HG02571 (cell line): ENCODE measurements at regions not wholly inside any gene's neighbourhood (a gene's known extent, or its start where the extent isn't known, plus 50 kb on each side); places are given as distances from the start of the nearest gene placed in this dataset.

Experiments used
- ATAC-seq: cut with Tn5 transposase; IDR thresholded peaks from one replicate; pipeline ENCODE4 v1.9.1; 2021; ENCODE audit warnings: mild to moderate bottlenecking, moderate library complexity; ENCODE audit not compliant: unreplicated experiment

- ATAC-seq: no peak
Observed at GRCh38 chr1:184215274-184215925, 163.9 kb downstream of the TSEN15 start.

- no peak for ATAC-seq
Observed at GRCh38 chr1:184218458-184219075, 167.0 kb downstream of the TSEN15 start.

GRCh38 chr1:184219414-184219813, 167.4 kb upstream of the C1orf21 start:
- no peak for ATAC-seq

GRCh38 chr1:184219883-184220282, 166.9 kb upstream of the C1orf21 start:
- no peak for ATAC-seq

DNA sequence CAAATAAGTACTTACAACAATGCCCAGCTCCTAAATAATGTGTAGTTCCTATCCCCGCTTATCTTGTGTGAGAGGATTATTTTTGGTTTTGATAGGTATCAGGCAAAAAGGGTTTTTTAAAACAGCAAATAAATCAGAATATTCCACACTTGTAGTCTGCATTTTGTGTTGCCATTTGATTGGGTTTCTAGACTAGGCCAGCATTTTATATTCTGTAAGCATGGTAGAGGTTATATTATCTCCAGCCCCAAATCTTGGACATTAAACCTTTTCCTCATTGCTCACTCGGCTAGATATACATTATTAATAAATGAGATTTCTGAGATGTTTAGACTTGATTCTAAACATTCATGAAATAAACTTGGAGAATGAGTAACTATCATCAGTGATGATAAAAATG, 165.7 kb upstream of the C1orf21 start:
- ATAC-seq: no peak

GRCh38 chr1:184222652-184223052, 164.2 kb upstream of the C1orf21 start:
- no peak for ATAC-seq

- ATAC-seq: no peak
Observed at GRCh38 chr1:184223216-184223615, 163.6 kb upstream of the C1orf21 start.

GRCh38 chr1:184225283-184226099, 161.3 kb upstream of the C1orf21 start:
- ATAC-seq: no peak

DNA sequence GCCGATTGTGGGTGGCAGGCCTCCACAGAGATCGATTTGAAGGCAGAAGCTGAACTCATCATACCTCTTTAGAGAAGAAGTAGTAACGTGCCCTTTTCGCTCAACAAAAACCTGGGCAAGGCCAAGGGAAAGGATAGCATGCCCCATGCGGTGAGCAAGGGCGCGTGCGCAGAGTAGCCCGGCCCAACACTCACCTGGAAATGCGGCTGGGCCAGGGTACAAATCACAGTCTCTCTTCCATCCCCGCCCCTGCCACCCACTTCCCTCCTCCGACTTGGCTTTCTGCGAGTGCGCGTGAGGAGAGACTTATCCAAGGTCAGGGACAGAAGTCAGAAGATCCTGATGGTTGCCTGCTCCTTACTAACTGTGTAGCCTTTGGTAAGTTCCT, 160.7 kb upstream of the C1orf21 start:
- ATAC-seq: no peak

DNA sequence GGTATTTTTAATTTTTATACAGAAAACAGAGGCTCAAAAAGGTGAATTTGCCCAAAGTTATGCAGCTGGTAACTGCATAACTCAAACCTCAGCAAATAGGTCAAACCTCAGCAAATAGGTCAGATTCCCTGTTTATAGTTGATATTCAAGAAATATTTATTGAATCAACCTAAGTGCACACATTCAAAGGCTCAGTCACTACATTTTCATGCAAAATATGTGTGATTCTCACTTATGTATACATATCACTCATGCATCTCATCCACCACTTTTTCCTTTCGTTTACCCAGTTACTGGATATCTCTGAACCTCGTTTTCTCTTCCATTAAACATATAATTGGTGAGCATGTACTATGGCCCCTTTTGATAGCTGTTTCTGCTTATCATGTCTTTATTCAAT, 158.3 kb upstream of the C1orf21 start:
- no peak for ATAC-seq

DNA sequence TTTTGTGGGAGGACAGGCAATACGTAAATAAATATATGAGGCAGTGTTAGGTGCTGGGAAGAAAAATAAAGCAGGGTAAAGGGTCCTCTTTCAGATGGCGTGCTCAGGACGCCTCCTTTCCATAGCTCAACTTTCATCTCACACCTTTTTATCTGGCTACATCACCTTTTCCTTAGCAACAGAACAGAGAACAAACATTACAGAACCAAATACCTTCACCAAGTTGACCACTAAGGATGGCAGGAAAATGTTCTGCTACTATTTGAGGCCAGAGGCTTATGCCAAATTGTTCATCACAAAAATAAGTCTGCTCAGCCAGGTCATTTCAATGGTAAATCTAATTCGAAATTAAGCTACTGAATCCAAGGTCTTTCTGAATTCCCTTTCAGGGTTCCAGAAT, 149.2 kb upstream of the C1orf21 start:
- ATAC-seq: no peak

DNA sequence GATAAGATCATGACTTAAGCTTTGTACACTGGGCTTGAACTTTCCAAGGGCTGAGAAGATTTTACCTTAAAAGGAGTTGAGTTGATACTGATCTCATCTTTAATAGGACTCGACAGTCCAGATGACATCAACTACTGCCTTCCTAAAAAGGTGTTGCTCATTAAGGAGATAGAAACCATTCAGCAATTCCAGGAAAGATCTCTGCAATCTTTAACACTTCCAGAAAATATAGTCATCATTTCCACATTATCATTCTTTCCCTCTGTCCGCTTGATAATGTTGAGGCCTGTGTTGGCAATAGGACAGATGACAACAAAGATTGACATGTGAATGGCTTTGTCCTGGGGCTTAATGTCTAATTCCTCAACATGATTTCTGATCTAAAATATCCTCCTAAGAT, 145.4 kb upstream of the C1orf21 start:
- ATAC-seq: no peak

GRCh38 chr1:184242507-184242943, 144.3 kb upstream of the C1orf21 start:
- ATAC-seq: no peak

GRCh38 chr1:184244962-184245361, 141.9 kb upstream of the C1orf21 start:
- ATAC-seq: no peak

DNA sequence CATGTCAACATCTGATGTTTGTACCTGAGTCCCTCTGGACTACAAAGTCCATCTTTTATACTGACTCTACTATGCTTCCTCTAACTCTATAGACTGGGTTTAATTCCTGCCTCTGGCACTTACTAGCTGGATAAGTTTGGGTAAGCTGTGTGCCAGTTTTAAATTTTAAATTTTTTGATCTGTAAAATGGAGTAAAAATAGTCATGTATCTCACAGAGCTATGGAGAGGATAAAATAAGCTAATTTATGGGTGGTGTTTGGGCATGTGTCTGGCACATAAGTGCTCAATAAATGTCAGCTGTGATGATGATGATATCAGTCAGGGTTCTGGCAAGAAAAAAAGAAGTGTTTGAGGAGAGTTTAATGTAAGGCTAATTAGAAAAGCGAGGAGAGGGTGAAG, 139.2 kb upstream of the C1orf21 start:
- no peak for ATAC-seq

DNA sequence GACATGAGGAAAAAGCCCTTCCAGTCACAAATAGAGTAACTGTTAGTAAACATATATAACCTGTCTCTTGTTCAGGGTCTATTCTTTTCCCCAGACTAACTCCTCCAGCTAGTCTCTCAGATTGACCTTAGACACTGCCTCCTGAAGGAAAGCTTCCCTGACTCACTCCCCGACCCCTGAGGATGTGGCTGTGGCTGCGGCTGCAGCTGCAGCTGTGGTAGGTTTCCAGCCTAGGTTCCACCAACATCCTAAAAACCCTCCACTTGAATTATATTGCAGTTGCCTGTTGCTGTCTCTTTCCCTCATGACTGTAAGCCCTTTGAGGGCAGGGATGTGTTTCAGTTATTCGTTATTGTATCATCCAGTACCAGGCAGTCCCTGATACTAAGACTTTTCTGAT, 132.9 kb upstream of the C1orf21 start:
- no peak for ATAC-seq

- no peak for ATAC-seq
Observed at GRCh38 chr1:184254849-184255248, 132.0 kb upstream of the C1orf21 start.

- ATAC-seq: no peak
Observed at GRCh38 chr1:184255560-184255959, 131.3 kb upstream of the C1orf21 start.

DNA sequence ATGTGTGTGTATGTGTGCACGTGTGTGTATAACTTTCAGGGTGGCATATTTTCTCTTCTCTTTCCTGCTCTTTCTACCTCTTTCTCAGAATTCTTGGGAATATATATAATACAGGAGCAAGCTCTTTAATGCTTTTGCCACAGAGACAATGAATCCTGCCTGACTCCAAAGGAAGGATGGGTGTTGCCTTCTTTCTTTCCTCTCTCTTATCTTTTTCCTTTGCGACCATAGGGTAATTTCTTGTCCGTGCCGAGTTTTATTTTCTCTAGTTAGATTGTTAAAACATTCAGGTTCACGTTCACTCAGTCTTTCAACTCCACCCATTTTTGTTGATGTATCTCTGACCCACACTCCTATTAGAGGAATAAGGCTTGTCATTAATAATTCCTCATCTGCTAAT, 129.0 kb upstream of the C1orf21 start:
- ATAC-seq: no peak

GRCh38 chr1:184258525-184258924, 128.3 kb upstream of the C1orf21 start:
- ATAC-seq: no peak

DNA sequence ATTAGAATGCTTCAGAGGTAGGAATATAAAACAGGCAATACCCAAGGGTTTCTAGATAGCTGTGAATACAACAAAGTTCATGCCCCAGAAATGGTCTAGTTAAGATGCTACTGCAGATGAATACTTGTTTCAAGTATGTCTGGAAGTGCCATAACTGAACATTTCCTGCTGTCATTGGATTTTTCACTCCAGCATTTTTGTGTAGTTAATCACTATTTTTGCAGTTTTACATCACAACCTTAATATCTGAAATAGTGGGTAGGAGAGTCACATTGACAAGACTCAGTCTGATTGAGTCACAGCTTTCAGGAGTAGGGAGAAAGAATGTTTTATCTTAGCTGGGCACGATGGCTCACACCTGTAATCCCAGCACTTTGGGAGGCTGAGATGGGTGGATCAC, 126.4 kb upstream of the C1orf21 start:
- ATAC-seq: no peak

GRCh38 chr1:184262109-184262508, 124.7 kb upstream of the C1orf21 start:
- no peak for ATAC-seq
